Mesendoderm (in vitro differentiated cells): ENCODE measurements at regions not wholly inside any gene's neighbourhood (a gene's known extent, or its start where the extent isn't known, plus 50 kb on each side); places are given as distances from the start of the nearest gene placed in this dataset.
A peak's percentile ranks its signal among the peaks of the same experiment; 100 is the strongest.
"Not testable (repeated sequence)": the region's sequence is repeated elsewhere in the genome, so short reads cannot be mapped to it uniquely, and the experiment has no call there.

Experiments used
- DNase-seq: peaks from one replicate; pipeline ENCODE4 v3.0.0; 2013
- H2AK5ac ChIP-seq: 2 replicates; pipeline ENCODE4 v1.6.1; 2013; ENCODE audit warnings: low read length, inconsistent platforms
- H2BK120ac ChIP-seq: 2 replicates; pipeline ENCODE4 v1.6.1; 2013; ENCODE audit warnings: low read depth, mild to moderate bottlenecking, low read length, moderate library complexity, mixed read lengths
- H2BK15ac ChIP-seq: replicated peaks from 2 replicates; pipeline ENCODE4 v1.6.1; 2013; ENCODE audit warnings: low read depth, mild to moderate bottlenecking, moderate library complexity
- H2BK5ac ChIP-seq: 2 replicates; pipeline ENCODE4 v1.6.1; 2013; ENCODE audit warnings: low read length, inconsistent platforms
- H3K18ac ChIP-seq: 2 replicates; pipeline ENCODE4 v1.6.1; 2013; ENCODE audit warnings: mild to moderate bottlenecking, low read length, mixed read lengths
- H3K23ac ChIP-seq: one replicate; pipeline ENCODE4 v1.6.1; 2013; ENCODE audit warnings: low read length
- H3K27ac ChIP-seq: 2 replicates; pipeline ENCODE4 v1.5.1; 2013; ENCODE audit warnings: low read depth, mild to moderate bottlenecking, inconsistent platforms, low read length, moderate library complexity
- H3K27me3 ChIP-seq: 2 replicates; pipeline ENCODE4 v1.6.1; 2013; ENCODE audit warnings: low read length, control low read depth, mild to moderate bottlenecking, inconsistent platforms; ENCODE audit not compliant: insufficient read depth, poor library complexity
- H3K36me3 ChIP-seq: 2 replicates; pipeline ENCODE4 v1.6.1; 2013; ENCODE audit warnings: low read length, inconsistent platforms; ENCODE audit not compliant: control insufficient read depth, insufficient read depth
- H3K4ac ChIP-seq: one replicate; pipeline ENCODE4 v1.6.1; 2013; ENCODE audit warnings: low read depth, mild to moderate bottlenecking, low read length, moderate library complexity
- H3K4me1 ChIP-seq: 2 replicates; pipeline ENCODE4 v1.6.1; 2013; ENCODE audit warnings: low read depth, low read length, inconsistent platforms; ENCODE audit not compliant: control insufficient read depth
- H3K4me2 ChIP-seq: 2 replicates; pipeline ENCODE4 v1.6.1; 2013; ENCODE audit warnings: low read length
- H3K4me3 ChIP-seq: 2 replicates; pipeline ENCODE4 v1.5.1; 2013; ENCODE audit warnings: mild to moderate bottlenecking, low read length
- H3K56ac ChIP-seq: one replicate; pipeline ENCODE4 v1.6.1; 2013; ENCODE audit warnings: low read length
- H3K79me1 ChIP-seq: 2 replicates; pipeline ENCODE4 v1.6.1; 2013; ENCODE audit warnings: low read length, inconsistent platforms
- H3K79me2 ChIP-seq: 2 replicates; pipeline ENCODE4 v1.6.1; 2013; ENCODE audit warnings: mild to moderate bottlenecking, low read length; ENCODE audit not compliant: control insufficient read depth, insufficient read depth
- H3K9ac ChIP-seq: 2 replicates; pipeline ENCODE4 v1.6.1; 2013; ENCODE audit warnings: low read length, inconsistent platforms
- H4K5ac ChIP-seq: one replicate; pipeline ENCODE4 v1.6.1; 2013; ENCODE audit warnings: low read length
- H4K8ac ChIP-seq: one replicate; pipeline ENCODE4 v1.6.1; 2013; ENCODE audit warnings: low read depth, mild to moderate bottlenecking, control low read depth, low read length, moderate library complexity
- WGBS: extraction: QIAGEN DNeasy Blood & Tissue Kit; methylation state at CpG from one replicate; pipeline ENCODE4 v1.1.7; 2013; ENCODE audit warnings: low lambda C conversion rate, missing lambda C conversion rate; ENCODE audit not compliant: insufficient coverage; ENCODE audit errors: extremely low coverage; 5-methylcytosine and 5-hydroxymethylcytosine counted together

- H4K5ac ChIP-seq, H2BK5ac ChIP-seq, H2AK5ac ChIP-seq, H3K27me3 ChIP-seq, H4K8ac ChIP-seq, DNase-seq, H3K79me2 ChIP-seq, H3K79me1 ChIP-seq, H3K23ac ChIP-seq, H2BK15ac ChIP-seq, H3K4me1 ChIP-seq, H3K4ac ChIP-seq, H3K27ac ChIP-seq, H3K56ac ChIP-seq, H2BK120ac ChIP-seq, H3K18ac ChIP-seq, H3K4me3 ChIP-seq, H3K36me3 ChIP-seq, H3K9ac ChIP-seq, H3K4me2 ChIP-seq: not testable (repeated sequence)
- WGBS = no CpG with 5 or more reads among the region's 7 CpGs
These were observed 450.2 kb downstream of the DIRAS2 start for GRCh38 chr9:90192465-90192864.

GRCh38 chr9:90198956-90199355 is 443.7 kb downstream of the DIRAS2 start:
- no peak overlapping the region for H2BK120ac ChIP-seq
- no peak for DNase-seq
- H3K4me2 ChIP-seq = no peak overlapping the region
- H3K36me3 ChIP-seq = no peaks in the 10 kb centered on the region
- no peaks in the 10 kb centered on the region for H3K27me3 ChIP-seq
- no peaks in the 10 kb centered on the region for H3K79me2 ChIP-seq
- WGBS = no CpG with 5 or more reads among the region's 3 CpGs
- no peak overlapping the region for H2BK15ac ChIP-seq
- H3K23ac ChIP-seq = no peak overlapping the region
- no peak overlapping the region for H2BK5ac ChIP-seq
- no peaks in the 10 kb centered on the region for H3K4me1 ChIP-seq
- no peak overlapping the region for H2AK5ac ChIP-seq
- no peak overlapping the region for H3K4ac ChIP-seq
- no peaks in the 10 kb centered on the region for H3K79me1 ChIP-seq
- no peak overlapping the region for H4K8ac ChIP-seq
- H3K18ac ChIP-seq = no peak overlapping the region
- H3K27ac ChIP-seq = no peak overlapping the region
- no peak overlapping the region for H3K56ac ChIP-seq
- H3K4me3 ChIP-seq = no peak overlapping the region
- H3K9ac ChIP-seq = no peak overlapping the region
- no peak overlapping the region for H4K5ac ChIP-seq

- Histone ChIP-seq H3K27me3 (no peaks in the 10 kb centered on the region), H4K8ac (no peak overlapping the region), H3K56ac (no peak overlapping the region), H3K4me2 (no peak overlapping the region), H3K36me3 (no peaks in the 10 kb centered on the region), H3K79me1 (no peaks in the 10 kb centered on the region), H3K79me2 (no peaks in the 10 kb centered on the region), H3K23ac (no peak overlapping the region), H3K9ac (no peak overlapping the region), H2AK5ac (no peak overlapping the region), H3K27ac (no peak overlapping the region), H3K4me1 (no peaks in the 10 kb centered on the region), H2BK120ac (no peak overlapping the region), H2BK15ac (no peak overlapping the region), H3K4me3 (no peak overlapping the region), H3K18ac (no peak overlapping the region), H3K4ac (no peak overlapping the region), H4K5ac (no peak overlapping the region), H2BK5ac (no peak overlapping the region)
- no peak for DNase-seq
- WGBS = no CpG with 5 or more reads among the region's 2 CpGs
These were observed 440.9 kb downstream of the DIRAS2 start for GRCh38 chr9:90201766-90202165.

GRCh38 chr9:90204128-90204831 is 438.3 kb downstream of the DIRAS2 start:
- no peak overlapping the region for H3K18ac ChIP-seq
- H3K4me2 ChIP-seq = no peak overlapping the region
- H3K9ac ChIP-seq = no peak overlapping the region
- H3K27ac ChIP-seq = no peak overlapping the region
- no peaks in the 10 kb centered on the region for H3K36me3 ChIP-seq
- H2BK5ac ChIP-seq = no peak overlapping the region
- H2BK15ac ChIP-seq = no peak overlapping the region
- no peaks in the 10 kb centered on the region for H3K79me2 ChIP-seq
- no peaks in the 10 kb centered on the region for H3K79me1 ChIP-seq
- no peak overlapping the region for H3K23ac ChIP-seq
- no peak overlapping the region for H2BK120ac ChIP-seq
- H3K27me3 ChIP-seq = no peaks in the 10 kb centered on the region
- H4K8ac ChIP-seq = no peak overlapping the region
- no peak overlapping the region for H3K4ac ChIP-seq
- no CpG with 5 or more reads among the region's 7 CpGs for WGBS
- no peak overlapping the region for H3K56ac ChIP-seq
- DNase-seq = no peak
- no peaks in the 10 kb centered on the region for H3K4me1 ChIP-seq
- H3K4me3 ChIP-seq = no peak overlapping the region
- H4K5ac ChIP-seq = no peak overlapping the region
- no peak overlapping the region for H2AK5ac ChIP-seq

- not testable (repeated sequence) for H3K36me3 ChIP-seq, H2AK5ac ChIP-seq, H3K4me2 ChIP-seq, DNase-seq, H3K27ac ChIP-seq, H2BK120ac ChIP-seq, H3K79me2 ChIP-seq, H3K4me3 ChIP-seq, H3K4ac ChIP-seq, H3K56ac ChIP-seq, H3K27me3 ChIP-seq, H4K8ac ChIP-seq, H3K18ac ChIP-seq, H3K79me1 ChIP-seq, H2BK15ac ChIP-seq, H3K23ac ChIP-seq, H2BK5ac ChIP-seq, H4K5ac ChIP-seq, H3K4me1 ChIP-seq, H3K9ac ChIP-seq
- no CpG with 5 or more reads among the region's 9 CpGs for WGBS
These were observed 429.6 kb downstream of the DIRAS2 start for GRCh38 chr9:90213045-90213444.

- H3K27ac ChIP-seq = no peak overlapping the region
- no peak overlapping the region for H3K56ac ChIP-seq
- H3K4ac ChIP-seq = no peak overlapping the region
- H3K4me1 ChIP-seq = no peaks in the 10 kb centered on the region
- WGBS = no CpG with 5 or more reads among the region's 27 CpGs
- H3K79me1 ChIP-seq = no peaks in the 10 kb centered on the region
- peak; percentile 53 for DNase-seq
- H3K4me3 ChIP-seq = no peak overlapping the region
- H3K36me3 ChIP-seq = no peaks in the 10 kb centered on the region
- H2BK5ac ChIP-seq = no peak overlapping the region
- no peak overlapping the region for H3K23ac ChIP-seq
- no peak overlapping the region for H3K4me2 ChIP-seq
- H2BK15ac ChIP-seq = no peak overlapping the region
- H2BK120ac ChIP-seq = no peak overlapping the region
- H3K18ac ChIP-seq = no peak overlapping the region
- H3K27me3 ChIP-seq = no peaks in the 10 kb centered on the region
- no peak overlapping the region for H3K9ac ChIP-seq
- no peaks in the 10 kb centered on the region for H3K79me2 ChIP-seq
- no peak overlapping the region for H2AK5ac ChIP-seq
- H4K5ac ChIP-seq = no peak overlapping the region
- H4K8ac ChIP-seq = no peak overlapping the region
These were observed 423.0 kb downstream of the DIRAS2 start for GRCh38 chr9:90219548-90220118.
